ENCODE measurements at regions not wholly inside any gene's neighbourhood (a gene's known extent, or its start where the extent isn't known, plus 50 kb on each side); places are given as distances from the start of the nearest gene placed in this dataset.

DNA sequence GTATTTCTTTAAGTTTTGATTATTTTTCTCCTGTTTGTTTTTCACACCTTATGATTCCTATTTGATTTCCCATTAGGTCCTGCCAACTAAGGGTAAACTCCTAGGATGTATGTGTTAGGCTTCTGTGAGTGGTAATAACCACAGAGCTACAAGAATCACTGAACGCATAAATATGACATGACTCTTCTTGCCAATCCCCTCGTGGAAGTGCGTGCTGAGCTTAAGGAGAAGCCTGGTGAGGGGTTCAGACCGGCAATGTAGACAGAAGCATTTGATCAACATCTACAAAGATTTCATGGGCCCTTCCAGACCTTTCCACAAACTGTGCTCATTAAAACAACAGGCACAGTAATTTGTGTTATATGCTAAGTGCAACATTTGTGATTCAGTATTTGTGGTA is 273.8 kb upstream of the SNX7 start:
- no peak for TF ChIP-seq CTCF (IDR thresholded peaks at IDR 0.05; ENCODE audit: low read depth, low read length)
- H3K4me3 ChIP-seq (ENCODE audit: low read depth, low read length) = no peak overlapping the region

GRCh38 chr1:98386675-98387440 is 274.7 kb upstream of the SNX7 start:
- TF ChIP-seq CTCF (IDR thresholded peaks at IDR 0.05; ENCODE audit: low read depth, low read length) = no peak
- no peak overlapping the region for H3K4me3 ChIP-seq (ENCODE audit: low read depth, low read length)

GRCh38 chr1:98385652-98386051 is 275.9 kb upstream of the SNX7 start:
- H3K4me3 ChIP-seq (ENCODE audit: low read depth, low read length) = no peak overlapping the region
- no peak for TF ChIP-seq CTCF (IDR thresholded peaks at IDR 0.05; ENCODE audit: low read depth, low read length)

DNA sequence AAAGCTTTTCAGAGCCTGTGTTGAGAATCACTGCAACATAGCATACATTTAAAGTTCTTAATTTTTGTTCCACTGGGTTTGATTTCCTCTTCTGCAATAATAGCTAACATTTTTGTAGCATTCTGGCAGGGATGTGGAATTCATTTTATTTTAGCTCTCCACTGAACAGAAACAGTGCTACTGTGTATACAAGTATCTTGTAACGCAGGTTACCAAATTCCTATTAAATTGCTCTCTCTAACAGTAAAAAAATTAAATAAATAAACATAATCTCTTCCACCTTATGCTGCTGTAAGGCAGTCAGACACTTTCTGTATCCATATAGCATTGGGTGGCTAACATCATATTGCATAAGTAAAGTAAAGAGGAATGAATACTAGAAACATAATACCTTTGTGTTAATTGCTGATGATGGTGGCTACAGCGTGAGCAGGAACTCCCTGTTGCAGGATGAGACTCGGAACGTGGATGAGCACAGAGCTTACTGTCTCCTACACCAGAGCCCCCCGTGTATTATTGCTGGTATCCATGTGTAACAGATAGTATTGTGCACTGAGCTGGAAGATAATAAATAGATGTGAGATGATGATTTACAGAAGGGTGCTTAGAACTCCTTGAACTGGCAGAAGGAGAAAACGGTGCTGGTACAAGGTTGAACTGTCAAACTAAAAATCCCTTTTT is 276.9 kb upstream of the SNX7 start:
- TF ChIP-seq CTCF (IDR thresholded peaks at IDR 0.05; ENCODE audit: low read depth, low read length) = no peak
- no peak overlapping the region for H3K4me3 ChIP-seq (ENCODE audit: low read depth, low read length)

DNA sequence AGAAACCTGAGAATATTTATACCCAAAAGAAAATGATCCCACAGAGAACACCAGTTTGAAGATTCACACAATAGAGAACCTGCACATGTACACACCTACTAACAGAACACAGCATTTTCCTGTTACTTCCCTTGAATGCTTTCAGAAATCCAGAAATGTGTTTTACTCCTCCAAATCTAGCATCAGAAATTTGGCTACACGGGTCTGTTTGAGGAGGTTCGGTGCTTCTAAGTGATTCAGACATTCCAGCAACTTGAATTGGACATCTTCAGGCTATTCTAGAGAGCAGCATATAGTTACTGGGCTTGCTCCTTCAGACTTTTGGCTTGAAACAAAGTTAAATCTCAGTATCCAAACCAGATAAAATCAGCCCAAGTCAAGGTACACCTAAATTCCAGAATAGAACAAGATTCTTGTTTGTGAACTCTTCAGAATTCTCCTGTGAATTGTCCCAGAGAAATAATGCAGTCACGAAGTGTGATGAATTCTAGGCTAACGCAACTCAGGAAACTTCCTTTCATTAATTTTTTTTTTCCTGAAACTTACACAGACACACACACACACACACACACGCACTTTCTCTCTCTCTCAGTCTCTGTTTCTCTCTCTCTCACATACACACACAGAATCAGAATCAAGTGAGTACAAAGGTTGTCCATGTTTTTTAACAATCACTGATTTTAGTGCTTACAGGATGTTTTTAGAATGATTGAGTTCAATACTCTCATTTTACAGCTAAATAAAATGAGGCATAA is 278.4 kb upstream of the SNX7 start:
- H3K4me3 ChIP-seq (ENCODE audit: low read depth, low read length) = no peak overlapping the region
- no peak for TF ChIP-seq CTCF (IDR thresholded peaks at IDR 0.05; ENCODE audit: low read depth, low read length)

DNA sequence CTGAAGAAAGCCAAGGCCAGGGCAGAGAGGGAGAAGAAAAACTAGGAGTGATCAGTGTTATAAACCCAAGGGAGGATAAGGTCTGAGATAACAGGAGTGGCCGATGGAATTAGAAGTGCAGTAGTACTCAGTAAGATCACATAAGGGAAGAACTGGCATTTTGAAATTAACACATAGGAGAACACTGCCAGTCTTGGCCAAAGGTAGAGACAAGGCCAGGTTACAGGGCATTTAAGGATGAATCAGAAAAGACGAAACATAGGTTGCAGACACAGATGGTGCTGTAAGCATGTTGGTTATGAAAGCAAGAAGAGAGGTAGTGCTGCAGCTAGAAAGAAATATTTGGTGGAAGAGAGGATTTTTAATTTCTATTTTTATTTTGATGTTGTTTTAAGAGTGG is 278.9 kb upstream of the SNX7 start:
- no peak overlapping the region for H3K4me3 ChIP-seq (ENCODE audit: low read depth, low read length)
- TF ChIP-seq CTCF (IDR thresholded peaks at IDR 0.05; ENCODE audit: low read depth, low read length) = no peak

DNA sequence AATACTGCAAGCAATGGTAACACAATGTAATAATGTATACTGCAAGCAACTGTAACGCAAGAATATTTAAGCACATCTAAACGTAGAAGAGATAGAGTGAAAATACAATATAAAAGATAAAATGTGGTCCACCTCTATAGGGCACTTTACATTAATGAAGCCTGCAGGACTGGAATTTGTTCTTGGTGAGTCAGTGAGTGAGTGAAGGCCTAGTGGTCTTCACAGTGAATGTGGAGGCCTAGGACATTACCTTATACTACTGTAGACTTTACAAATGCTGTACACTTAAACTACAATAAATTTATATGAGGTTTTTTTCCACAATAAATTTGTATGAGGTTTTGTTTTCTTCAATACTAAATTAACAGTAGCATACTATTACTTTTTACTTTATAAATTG is 287.4 kb upstream of the SNX7 start:
- H3K4me3 ChIP-seq (ENCODE audit: low read depth, low read length) = no peak overlapping the region
- no peak for TF ChIP-seq CTCF (IDR thresholded peaks at IDR 0.05; ENCODE audit: low read depth, low read length)

Measured in WI38 (cell line).